PC-3 (cell line): ENCODE measurements at regions not wholly inside any gene's neighbourhood (a gene's known extent, or its start where the extent isn't known, plus 50 kb on each side); places are given as distances from the start of the nearest gene placed in this dataset.

Experiments used
- EZH2phosphoT487 ChIP-seq: fragments of 300-600 bp; sonication (generic); IDR thresholded peaks from 2 replicates; pipeline ENCODE4 v1.6.1; 2018; ENCODE audit warnings: mild to moderate bottlenecking, antibody characterized with exemption, low read length, borderline replicate concordance
- TF ChIP-seq, protein P1 (sequence below): fragments of 300-600 bp; sonication (generic); conservative IDR thresholded peaks from 2 replicates; pipeline ENCODE4 v1.5.1; 2017; ENCODE audit warnings: antibody characterized with exemption, low read depth, mild to moderate bottlenecking, low read length

DNA sequence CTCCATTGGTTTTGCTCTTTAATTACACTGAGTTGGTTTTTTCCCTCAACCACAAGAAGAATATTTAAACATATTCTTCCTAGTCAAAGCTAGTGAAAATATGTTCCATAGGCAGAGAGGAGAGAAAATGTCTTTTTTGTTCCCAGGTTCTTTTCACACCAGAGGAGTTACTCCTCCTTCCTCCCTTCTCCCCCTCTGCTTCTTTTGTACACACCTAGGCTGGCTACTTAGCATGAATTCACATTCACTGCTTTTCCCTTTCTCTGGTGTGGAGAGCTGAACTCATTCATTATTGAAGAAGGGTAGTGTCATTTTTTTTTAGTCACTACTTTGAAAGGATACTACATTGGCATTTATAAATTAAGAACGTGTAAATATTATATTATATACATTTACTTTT, 56.6 kb upstream of the UGP2 start:
- TF ChIP-seq, protein P1, sequence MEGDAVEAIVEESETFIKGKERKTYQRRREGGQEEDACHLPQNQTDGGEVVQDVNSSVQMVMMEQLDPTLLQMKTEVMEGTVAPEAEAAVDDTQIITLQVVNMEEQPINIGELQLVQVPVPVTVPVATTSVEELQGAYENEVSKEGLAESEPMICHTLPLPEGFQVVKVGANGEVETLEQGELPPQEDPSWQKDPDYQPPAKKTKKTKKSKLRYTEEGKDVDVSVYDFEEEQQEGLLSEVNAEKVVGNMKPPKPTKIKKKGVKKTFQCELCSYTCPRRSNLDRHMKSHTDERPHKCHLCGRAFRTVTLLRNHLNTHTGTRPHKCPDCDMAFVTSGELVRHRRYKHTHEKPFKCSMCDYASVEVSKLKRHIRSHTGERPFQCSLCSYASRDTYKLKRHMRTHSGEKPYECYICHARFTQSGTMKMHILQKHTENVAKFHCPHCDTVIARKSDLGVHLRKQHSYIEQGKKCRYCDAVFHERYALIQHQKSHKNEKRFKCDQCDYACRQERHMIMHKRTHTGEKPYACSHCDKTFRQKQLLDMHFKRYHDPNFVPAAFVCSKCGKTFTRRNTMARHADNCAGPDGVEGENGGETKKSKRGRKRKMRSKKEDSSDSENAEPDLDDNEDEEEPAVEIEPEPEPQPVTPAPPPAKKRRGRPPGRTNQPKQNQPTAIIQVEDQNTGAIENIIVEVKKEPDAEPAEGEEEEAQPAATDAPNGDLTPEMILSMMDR: no peak
- TF ChIP-seq EZH2phosphoT487: no peak
